HCT116 (cell line): ENCODE measurements at regions not wholly inside any gene's neighbourhood (a gene's known extent, or its start where the extent isn't known, plus 50 kb on each side); places are given as distances from the start of the nearest gene placed in this dataset.

ENCODE experiments used
- ATAC-seq: fragments of 200-7000 bp; cut with Tn5 transposase; 2 replicates; pipeline ENCODE4 v1.9.1; 2020; ENCODE audit warnings: mild to moderate bottlenecking, moderate library complexity
- BruUV-seq: library from RNA; stranded (reverse); fragments of 400-500 nt; replicated peaks from 2 replicates; lab custom pipeline; 2021; lab: Mats Ljungman, UMichigan
- CTCF ChIA-PET: fragments of 300-600 bp; sonication (Branson Sonifier 250); formaldehyde crosslinking; loops from one replicate; lab custom pipeline; 2021; ENCODE audit warnings: antibody characterized with exemption; lab: Charles Lee
- POLR2A ChIA-PET: fragments of 300-600, 350-600 bp; sonication (Branson Sonifier 250); formaldehyde crosslinking; loops from one replicate; lab custom pipeline; 2021; ENCODE audit warnings: antibody characterized with exemption; lab: Charles Lee
- RAD21 ChIA-PET, 2 experiments: fragments of 300-600 bp; sonication (Branson Sonifier 250); formaldehyde crosslinking; loops; one replicate each; lab custom pipeline; 2023; ENCODE audit warnings: low total read pairs in 2 of 2; ENCODE audit not compliant: uncharacterized antibody in 2 of 2, unreplicated experiment in 2 of 2, low non-redundant PET in 1 of 2; lab: Charles Lee
- DNase-seq: peaks from one replicate; pipeline ENCODE4 v3.0.0-alpha.2; 2010; ENCODE audit warnings: low read depth, low spot score
- H2AFZ ChIP-seq: fragments of 200-600 bp; shearing (Covaris generic), sonication (generic); 2 replicates; pipeline ENCODE4 v1.6.1; 2017; ENCODE audit warnings: low read depth, mixed run types, mixed read lengths, antibody characterized with exemption, low read length; ENCODE audit not compliant: poor library complexity, severe bottlenecking
- H3K27ac ChIP-seq: 2 replicates; pipeline ENCODE4 v1.5.1; 2012; ENCODE audit warnings: low read depth, low read length
- H3K27me3 ChIP-seq: fragments of 200-600 bp; sonication (generic); 2 replicates; pipeline ENCODE4 v1.6.1; 2016; ENCODE audit warnings: mixed run types, low read length, mixed read lengths; ENCODE audit not compliant: insufficient read depth
- H3K36me3 ChIP-seq, 2 experiments: fragments of 200-500 bp in 1 of 2; fragments of 200-600 bp in 1 of 2; sonication (Bioruptor generic) in 1 of 2; sonication (generic) in 1 of 2; 2 replicates each; pipeline versions ENCODE4 v1.5.1 to v1.6.1; 2014 to 2016; ENCODE audit warnings: low read length in 2 of 2, inconsistent platforms in 1 of 2, mixed read lengths in 1 of 2, mixed run types in 1 of 2; ENCODE audit not compliant: insufficient read depth in 2 of 2, control insufficient read depth in 1 of 2
- H3K4me1 ChIP-seq, 2 experiments: fragments of 200-600 bp in 1 of 2; sonication (generic) in 1 of 2; 2 replicates each; pipeline versions ENCODE4 v1.5.1 to v1.6.1; 2012 to 2017; ENCODE audit warnings: low read length in 2 of 2, inconsistent platforms in 1 of 2, mild to moderate bottlenecking in 1 of 2, mixed read lengths in 1 of 2, mixed run types in 1 of 2, moderate library complexity in 1 of 2; ENCODE audit not compliant: insufficient read depth in 2 of 2, control insufficient read depth in 1 of 2
- H3K4me2 ChIP-seq: fragments of 200-600 bp; sonication (generic); 2 replicates; pipeline ENCODE4 v1.6.1; 2017; ENCODE audit warnings: mixed run types, low read length, mixed read lengths
- H3K4me3 ChIP-seq, 2 experiments: fragments of 200-600 bp in 1 of 2; sonication (generic) in 1 of 2; replicated peaks in 1 of 2; 2 replicates each; pipeline ENCODE4 v1.5.1; 2011 to 2016; ENCODE audit warnings: low read length in 2 of 2, control low read depth in 1 of 2, low read depth in 1 of 2, mild to moderate bottlenecking in 1 of 2, mixed read lengths in 1 of 2, mixed run types in 1 of 2
- H3K79me2 ChIP-seq: fragments of 200-600 bp; sonication (generic); 2 replicates; pipeline ENCODE4 v1.6.1; 2017; ENCODE audit warnings: mild to moderate bottlenecking, mixed run types, low read length, moderate library complexity, mixed read lengths; ENCODE audit not compliant: insufficient read depth
- H3K9ac ChIP-seq: fragments of 200-600 bp; sonication (generic); 2 replicates; pipeline ENCODE4 v1.6.1; 2016; ENCODE audit warnings: low read length, mixed read lengths
- H3K9me2 ChIP-seq: fragments of 200-600 bp; sonication (generic), shearing (Covaris generic); 2 replicates; pipeline ENCODE4 v1.6.1; 2017; ENCODE audit warnings: mixed run types, mild to moderate bottlenecking, moderate library complexity; ENCODE audit not compliant: insufficient read depth
- H3K9me3 ChIP-seq, 2 experiments: fragments of 200-500 bp in 1 of 2; fragments of 200-600 bp in 1 of 2; sonication (Bioruptor generic) in 1 of 2; sonication (generic) in 1 of 2; 2 replicates each; pipeline ENCODE4 v1.6.1; 2014 to 2017; ENCODE audit warnings: low read length in 2 of 2, mixed read lengths in 2 of 2, inconsistent platforms in 1 of 2, low read depth in 1 of 2, mild to moderate bottlenecking in 1 of 2, mixed run types in 1 of 2, moderate library complexity in 1 of 2; ENCODE audit not compliant: control insufficient read depth in 1 of 2, insufficient read depth in 1 of 2
- H4K20me1 ChIP-seq: fragments of 200-600 bp; sonication (generic), shearing (Covaris generic); 2 replicates; pipeline ENCODE4 v1.6.1; 2017; ENCODE audit warnings: mixed run types, mild to moderate bottlenecking, moderate library complexity; ENCODE audit not compliant: insufficient read depth
- CBX3 ChIP-seq: IDR thresholded peaks from 2 replicates; pipeline ENCODE4 v1.6.1; 2012; ENCODE audit warnings: low read depth
- CEBPB ChIP-seq: IDR thresholded peaks from 2 replicates; pipeline ENCODE4 v1.6.1; 2012; ENCODE audit warnings: low read depth
- CTCF ChIP-seq, 3 experiments: fragments of 200-600 bp in 1 of 3; sonication (generic) in 1 of 3; IDR thresholded peaks in 2 of 3; conservative IDR thresholded peaks in 1 of 3; 2 replicates each; pipeline ENCODE4 v1.5.1; 2012 to 2017; ENCODE audit warnings: low read depth in 2 of 3, low read length in 2 of 3, antibody characterized with exemption in 1 of 3, borderline replicate concordance in 1 of 3, control low read depth in 1 of 3, mild to moderate bottlenecking in 1 of 3, mixed read lengths in 1 of 3, mixed run types in 1 of 3, moderate library complexity in 1 of 3; ENCODE audit not compliant: insufficient read depth in 1 of 3
- EGR1 ChIP-seq: IDR thresholded peaks from 2 replicates; pipeline ENCODE4 v1.6.1; 2012; ENCODE audit warnings: low read depth
- EZH2phosphoT487 ChIP-seq: fragments of 200-600 bp; IDR thresholded peaks from 2 replicates; pipeline ENCODE4 v1.6.1; 2018; ENCODE audit warnings: antibody characterized with exemption, borderline replicate concordance
- POLR2A ChIP-seq: IDR thresholded peaks from 2 replicates; pipeline ENCODE4 v1.7.0; 2011; ENCODE audit warnings: borderline replicate concordance; ENCODE audit not compliant: insufficient read depth, insufficient read length; ENCODE audit errors: extremely low read depth
- POLR2AphosphoS5 ChIP-seq: IDR thresholded peaks from 2 replicates; pipeline ENCODE4 v1.6.1; 2011; ENCODE audit warnings: mild to moderate bottlenecking, low read depth, low read length, moderate library complexity
- RAD21 ChIP-seq: IDR thresholded peaks from 2 replicates; pipeline ENCODE4 v1.6.1; 2012; ENCODE audit warnings: low read depth, mild to moderate bottlenecking
- REST ChIP-seq: IDR thresholded peaks from 2 replicates; pipeline ENCODE4 v1.6.1; 2012; ENCODE audit warnings: low read depth
- SP1 ChIP-seq: IDR thresholded peaks from 2 replicates; pipeline ENCODE4 v1.6.1; 2012; ENCODE audit warnings: low read depth
- SRF ChIP-seq: IDR thresholded peaks from 2 replicates; pipeline ENCODE4 v1.6.1; 2012; ENCODE audit warnings: low read depth
- TCF7L2 ChIP-seq: IDR thresholded peaks from 2 replicates; pipeline ENCODE4 v1.7.0; 2011; ENCODE audit warnings: borderline replicate concordance, inconsistent platforms; ENCODE audit not compliant: insufficient read depth, insufficient read length; ENCODE audit errors: extremely low read depth
- YY1 ChIP-seq: IDR thresholded peaks from 2 replicates; pipeline ENCODE4 v1.6.1; 2011; ENCODE audit warnings: low read length, low read depth, moderate library complexity, mild to moderate bottlenecking; ENCODE audit not compliant: insufficient replicate concordance; ENCODE audit errors: extremely low read depth
- ZNF274 ChIP-seq: fragments of 200-500 bp; sonication (Bioruptor generic); IDR thresholded peaks from 2 replicates; pipeline ENCODE4 v1.6.1; 2014; ENCODE audit warnings: mild to moderate bottlenecking, low read depth, low read length, inconsistent platforms
- intact Hi-C: fragments of 100-400 bp; cut with micrococcal nuclease; formaldehyde crosslinking; loops from 2 replicates; pipeline ENCODE4 v1.10.0; 2022
- TF ChIP-seq, protein P1 (sequence below): IDR thresholded peaks from 2 replicates; pipeline ENCODE4 v1.6.1; 2011; ENCODE audit warnings: mild to moderate bottlenecking, low read length, moderate library complexity; ENCODE audit not compliant: insufficient replicate concordance; ENCODE audit errors: extremely low read depth

GRCh38 chr13:60662595-60662994 lies 265.6 kb downstream of the TDRD3 start:
- RAD21 ChIA-PET = no interaction called here
- no peaks in the 10 kb centered on the region for H3K36me3 ChIP-seq
- BruUV-seq = no TSS peak

More at GRCh38 chr13:60662595-60662994, 265.6 kb downstream of the TDRD3 start:
- H3K9me3 ChIP-seq = no peaks in the 10 kb centered on the region
- TF ChIP-seq RAD21 = no peak
- no peak for TF ChIP-seq YY1
- no peak for TF ChIP-seq CTCF (IDR thresholded peaks at IDR 0.05 in 2 of 3, conservative IDR thresholded peaks at IDR 0.05 in 1 of 3; ENCODE audit: borderline replicate concordance in 1 of 3, insufficient read depth in 1 of 3, low read depth in 2 of 3, low read length in 2 of 3)
- TF ChIP-seq EGR1 = no peak
- no peak for TF ChIP-seq REST
- no peak for TF ChIP-seq CBX3
- no peak for TF ChIP-seq POLR2AphosphoS5
- TF ChIP-seq CEBPB = no peak
- TF ChIP-seq POLR2A = no peak
- no peak for TF ChIP-seq EZH2phosphoT487
- no peak for TF ChIP-seq ZNF274
- no peak for TF ChIP-seq TCF7L2
- TF ChIP-seq, protein P1, sequence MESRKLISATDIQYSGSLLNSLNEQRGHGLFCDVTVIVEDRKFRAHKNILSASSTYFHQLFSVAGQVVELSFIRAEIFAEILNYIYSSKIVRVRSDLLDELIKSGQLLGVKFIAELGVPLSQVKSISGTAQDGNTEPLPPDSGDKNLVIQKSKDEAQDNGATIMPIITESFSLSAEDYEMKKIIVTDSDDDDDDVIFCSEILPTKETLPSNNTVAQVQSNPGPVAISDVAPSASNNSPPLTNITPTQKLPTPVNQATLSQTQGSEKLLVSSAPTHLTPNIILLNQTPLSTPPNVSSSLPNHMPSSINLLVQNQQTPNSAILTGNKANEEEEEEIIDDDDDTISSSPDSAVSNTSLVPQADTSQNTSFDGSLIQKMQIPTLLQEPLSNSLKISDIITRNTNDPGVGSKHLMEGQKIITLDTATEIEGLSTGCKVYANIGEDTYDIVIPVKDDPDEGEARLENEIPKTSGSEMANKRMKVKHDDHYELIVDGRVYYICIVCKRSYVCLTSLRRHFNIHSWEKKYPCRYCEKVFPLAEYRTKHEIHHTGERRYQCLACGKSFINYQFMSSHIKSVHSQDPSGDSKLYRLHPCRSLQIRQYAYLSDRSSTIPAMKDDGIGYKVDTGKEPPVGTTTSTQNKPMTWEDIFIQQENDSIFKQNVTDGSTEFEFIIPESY = no peak
- TF ChIP-seq SRF = no peak
- no peak for TF ChIP-seq SP1
- DNase-seq = no peak
- H3K4me3 ChIP-seq = no peak overlapping the region
- no peak overlapping the region for H3K27ac ChIP-seq
- H3K4me2 ChIP-seq = no peak overlapping the region
- H3K4me1 ChIP-seq = no peaks in the 10 kb centered on the region
- intact Hi-C loops = no loop called here
- ChIA-PET CTCF (no interaction called here), POLR2A (no interaction called here)
- H3K9ac ChIP-seq = no peak overlapping the region
- no peaks in the 10 kb centered on the region for H4K20me1 ChIP-seq
- H3K79me2 ChIP-seq = no peaks in the 10 kb centered on the region
- H2AFZ ChIP-seq = no peak overlapping the region
- H3K27me3 ChIP-seq = no peaks in the 10 kb centered on the region
- no peak for ATAC-seq
- H3K9me2 ChIP-seq = no peaks in the 10 kb centered on the region
